Fibroblast of upper back skin (primary cell): ENCODE measurements at regions not wholly inside any gene's neighbourhood (a gene's known extent, or its start where the extent isn't known, plus 50 kb on each side); places are given as distances from the start of the nearest gene placed in this dataset.

Experiments used
- DNase-seq: peaks from one replicate; pipeline ENCODE4 v3.0.0-alpha.2; 2013

DNA sequence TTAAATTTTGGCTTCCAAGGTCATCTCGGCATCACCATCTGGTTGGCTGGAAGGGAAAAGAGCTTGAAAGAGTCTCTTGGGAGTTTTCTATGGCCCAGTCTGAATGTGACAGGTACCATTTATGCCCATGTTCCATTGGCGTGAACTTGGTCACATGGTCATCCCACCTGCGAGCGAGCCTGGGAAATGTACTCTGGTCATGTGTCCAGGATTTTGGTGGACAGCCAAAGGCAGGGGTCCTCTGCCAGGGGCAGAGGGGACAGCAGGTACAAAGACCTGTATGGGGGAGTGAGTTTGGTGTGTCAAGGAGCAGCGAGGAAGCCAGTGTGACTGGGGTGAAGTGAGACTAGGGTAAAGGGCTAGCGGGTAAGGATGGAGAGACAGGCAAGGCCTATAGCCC lies 112.6 kb downstream of the CDC5L start:
- no peak for DNase-seq

DNA sequence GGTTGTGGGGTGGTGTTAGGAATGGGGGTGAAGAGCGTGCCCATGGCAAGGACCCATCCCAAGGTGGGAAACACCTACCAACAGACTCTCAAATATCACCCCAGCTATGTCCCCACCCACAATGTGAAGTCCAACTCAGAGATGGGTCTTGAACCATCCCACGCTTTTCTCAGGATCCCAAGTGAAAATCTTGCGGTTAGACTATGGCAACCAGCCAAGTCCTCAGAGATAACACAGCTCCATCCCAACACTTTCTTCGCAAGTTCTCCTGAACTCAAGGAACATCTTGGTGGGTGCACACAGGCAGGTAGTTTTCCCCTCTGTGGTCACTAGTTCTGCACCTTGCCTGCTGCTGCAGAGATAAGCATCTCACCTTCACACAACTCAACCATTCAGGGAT lies 116.0 kb downstream of the CDC5L start:
- no peak for DNase-seq

DNA sequence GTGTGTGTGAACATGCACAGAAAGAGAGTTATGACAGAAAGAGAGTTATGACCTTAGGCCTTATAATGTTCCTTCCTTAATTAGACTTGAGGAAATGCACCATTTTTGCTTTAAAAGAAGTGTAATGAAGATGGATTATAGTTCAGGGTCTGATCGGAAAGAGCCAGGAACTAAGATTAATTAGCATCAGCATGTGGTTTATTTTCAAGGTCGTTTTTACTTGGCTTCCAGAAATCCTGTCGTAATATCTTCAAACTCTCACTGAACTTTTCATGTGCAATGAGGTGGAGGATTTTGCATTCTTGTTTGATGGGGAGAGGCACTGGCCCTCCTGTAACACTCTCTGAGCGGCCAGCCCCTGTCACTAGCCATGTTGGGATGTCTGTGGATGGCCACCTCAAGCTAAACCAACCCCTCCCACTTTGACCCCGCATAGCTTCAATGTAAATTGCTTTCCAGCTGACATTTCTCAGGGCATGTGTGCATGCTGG lies 116.8 kb downstream of the CDC5L start:
- DNase-seq, result peak; percentile 37

- DNase-seq, result no peak
Observed at GRCh38 chr6:44505751-44506150, 118.2 kb downstream of the CDC5L start.

- DNase-seq, result no peak
Observed at GRCh38 chr6:44507014-44507413, 119.5 kb downstream of the CDC5L start.

- peak; percentile 79 for DNase-seq
Observed at GRCh38 chr6:44508646-44509045, 121.1 kb downstream of the CDC5L start.

DNA sequence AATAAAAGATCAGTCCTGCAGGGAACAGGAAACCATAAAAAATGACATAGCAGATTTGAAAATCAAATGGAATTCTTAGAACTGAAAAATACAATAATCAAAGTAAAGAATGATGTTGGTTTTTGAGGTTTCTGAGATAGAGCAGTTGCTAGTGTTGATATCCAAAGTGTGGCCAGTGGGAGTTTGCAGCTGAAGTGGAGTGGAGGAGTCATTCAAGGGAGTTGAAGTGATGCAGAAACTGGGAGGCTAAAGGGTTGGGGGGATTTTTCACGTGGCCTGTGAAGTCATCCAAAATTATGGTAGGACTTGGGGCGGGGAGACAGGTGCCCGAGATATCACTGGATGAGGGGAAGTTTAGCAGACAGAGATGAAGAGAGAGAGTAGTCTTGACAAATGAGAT lies 123.6 kb downstream of the CDC5L start:
- no peak for DNase-seq

GRCh38 chr6:44512868-44513741 lies 125.6 kb downstream of the CDC5L start:
- DNase-seq, result peak; percentile 48

DNA sequence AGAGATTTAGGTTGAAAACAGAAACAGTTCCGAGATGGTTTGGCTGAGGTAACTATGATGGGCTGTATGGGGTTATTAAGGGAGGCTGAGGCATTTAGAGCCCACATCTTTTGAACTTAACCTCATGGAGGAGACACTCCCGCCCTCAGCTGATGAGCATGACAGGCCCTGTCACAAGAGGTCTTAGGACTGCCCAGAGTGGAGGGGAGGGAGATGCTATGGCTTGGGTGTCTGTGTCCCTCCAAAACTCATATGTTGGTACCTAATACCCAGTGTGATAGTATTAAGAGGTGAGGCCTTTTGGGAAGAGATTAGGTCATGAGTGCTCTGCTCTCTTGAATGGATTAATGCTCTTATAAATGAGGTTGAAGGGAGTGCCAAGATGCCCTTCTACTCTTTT lies 126.6 kb downstream of the CDC5L start:
- no peak for DNase-seq

DNA sequence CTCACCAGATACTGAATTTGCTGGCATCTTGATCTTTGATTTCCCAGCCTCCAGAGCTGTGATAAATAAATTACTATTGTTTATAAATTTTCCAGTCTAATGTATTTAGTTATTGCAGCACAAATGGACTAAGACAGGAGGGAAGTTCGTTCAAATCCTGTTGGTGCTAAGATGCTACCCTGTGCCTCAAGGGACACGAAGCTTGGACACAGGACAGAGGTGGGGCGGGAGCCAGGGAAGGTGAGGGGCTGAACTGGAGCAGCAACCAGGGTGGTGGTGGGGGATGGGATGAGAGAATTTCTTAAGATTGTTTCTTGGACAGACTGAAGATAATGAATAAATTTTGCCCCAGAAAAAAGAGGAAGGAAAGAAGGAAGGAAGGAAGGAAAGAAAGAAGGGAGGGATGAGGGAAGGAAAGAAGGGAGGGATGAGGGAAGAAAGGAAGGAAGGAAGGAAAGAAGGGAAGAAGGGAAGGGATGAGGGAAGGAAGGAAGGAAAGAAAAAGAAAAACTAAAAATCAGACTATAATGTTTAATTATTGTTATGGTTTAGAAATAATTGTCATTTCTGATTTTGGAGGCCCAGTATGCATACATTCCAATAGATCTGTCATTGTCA lies 127.2 kb downstream of the CDC5L start:
- DNase-seq, result no peak

DNA sequence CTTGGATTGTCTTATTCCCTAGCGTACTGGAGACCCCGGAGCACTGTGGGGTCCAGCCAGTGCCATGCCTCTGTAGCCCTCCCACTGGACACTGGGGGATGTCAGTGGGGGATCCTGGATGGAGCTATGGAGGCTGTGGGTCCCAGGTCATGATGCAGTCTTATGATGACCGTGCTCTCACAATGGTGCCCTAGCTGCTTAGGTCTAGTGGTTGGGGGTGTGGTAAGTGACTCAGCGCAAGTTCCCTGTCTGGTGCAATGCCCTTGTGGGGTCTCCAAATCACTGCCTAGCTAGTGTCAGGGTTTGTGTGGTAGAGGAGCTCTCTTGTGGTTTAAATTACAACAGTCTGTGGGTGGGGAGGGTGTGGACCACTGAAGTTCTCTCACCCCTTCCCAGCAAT lies 135.4 kb downstream of the CDC5L start:
- DNase-seq, result no peak

GRCh38 chr6:44524476-44525227 lies 137.1 kb downstream of the CDC5L start:
- DNase-seq, result peak; percentile 35

DNA sequence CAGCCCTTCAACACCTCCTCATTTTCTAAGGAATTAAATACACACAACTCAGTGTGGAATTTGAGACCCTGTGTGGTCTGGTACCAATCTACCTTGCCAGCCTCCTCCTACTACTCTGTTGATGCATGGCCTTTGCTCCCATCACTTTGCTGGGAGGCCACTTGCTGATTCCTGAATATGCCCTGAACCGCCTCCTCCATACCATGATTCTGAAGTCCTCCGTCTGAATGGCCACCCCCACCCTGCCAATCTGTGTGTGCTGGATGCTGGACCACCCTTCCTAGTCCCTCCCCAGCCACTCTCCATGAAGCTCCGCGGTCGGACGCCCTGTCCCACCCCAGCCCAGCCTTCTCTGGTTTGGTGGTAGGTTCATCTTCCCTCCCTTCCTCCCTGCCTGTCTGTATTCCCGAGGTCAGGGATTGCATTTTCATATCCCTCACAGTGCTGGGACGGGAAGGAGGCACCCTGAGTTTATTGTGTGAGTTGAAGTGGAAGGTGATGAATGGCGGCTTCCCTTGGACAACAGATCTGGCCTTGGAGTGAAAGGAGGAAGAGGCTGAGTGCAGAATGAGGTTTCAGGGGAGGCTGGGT lies 138.3 kb downstream of the CDC5L start:
- DNase-seq, result no peak

DNA sequence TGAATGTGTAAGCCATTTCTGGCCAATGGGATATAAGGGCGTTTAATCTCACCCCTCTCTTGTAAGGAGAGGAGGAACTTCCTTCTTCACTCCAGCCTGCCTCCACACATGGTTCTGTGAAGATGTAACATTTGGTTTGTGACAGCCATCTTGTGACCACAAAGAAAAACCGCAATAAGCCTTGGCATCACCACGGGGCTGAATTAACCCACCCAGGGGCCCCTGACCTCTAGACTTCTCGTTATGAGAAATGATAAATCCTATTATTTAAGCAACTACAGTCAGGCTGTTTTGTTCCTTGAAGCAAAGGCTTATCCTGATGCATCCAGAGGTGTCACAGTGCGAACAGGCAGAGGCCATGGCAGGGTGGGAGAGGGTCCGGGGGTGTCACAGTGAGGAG lies 139.7 kb downstream of the CDC5L start:
- peak; percentile 38 for DNase-seq

- no peak for DNase-seq
Observed at GRCh38 chr6:44527583-44528369, 140.3 kb downstream of the CDC5L start.

GRCh38 chr6:44528370-44528644 lies 140.8 kb downstream of the CDC5L start:
- DNase-seq, result no peak

GRCh38 chr6:44528716-44529115 lies 141.2 kb downstream of the CDC5L start:
- DNase-seq, result no peak

DNA sequence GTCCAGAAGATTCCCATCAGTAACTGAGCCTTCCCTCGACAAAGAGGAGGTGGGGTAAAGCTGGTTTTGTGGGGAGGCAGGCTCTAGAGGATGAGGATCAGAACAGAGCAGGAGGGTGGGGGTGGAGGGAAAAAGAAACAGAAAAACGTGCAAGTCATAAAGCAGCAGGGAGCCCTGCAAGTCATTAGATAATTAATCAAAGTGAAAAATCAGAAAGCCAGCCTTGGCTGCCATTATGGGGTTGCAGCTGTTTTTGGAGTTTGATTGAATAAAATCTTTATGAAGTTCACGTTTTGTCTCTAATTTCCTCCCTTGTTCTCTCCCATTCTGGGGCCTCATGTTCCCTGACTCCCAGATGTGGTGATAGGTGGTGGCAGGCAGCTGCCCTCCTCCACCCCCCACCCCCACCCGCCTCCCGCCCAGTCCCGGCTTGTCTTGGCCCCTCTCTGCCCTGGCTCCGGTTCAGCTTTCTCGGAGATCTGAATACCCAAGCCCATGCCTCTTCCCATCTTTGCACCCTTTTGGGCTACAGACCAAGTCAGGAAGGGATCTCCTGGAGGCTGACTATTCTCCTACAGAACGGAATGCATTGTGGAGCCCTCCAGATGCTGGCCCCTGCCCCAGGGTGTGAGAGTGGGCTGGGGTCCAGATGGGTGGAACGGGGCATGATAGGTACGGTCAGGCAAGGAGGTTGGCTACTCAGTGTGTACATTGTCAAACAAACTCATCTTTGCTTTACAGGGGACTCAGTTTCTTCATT lies 141.8 kb downstream of the CDC5L start:
- no peak for DNase-seq

GRCh38 chr6:44530209-44530909 lies 142.9 kb downstream of the CDC5L start:
- no peak for DNase-seq

DNA sequence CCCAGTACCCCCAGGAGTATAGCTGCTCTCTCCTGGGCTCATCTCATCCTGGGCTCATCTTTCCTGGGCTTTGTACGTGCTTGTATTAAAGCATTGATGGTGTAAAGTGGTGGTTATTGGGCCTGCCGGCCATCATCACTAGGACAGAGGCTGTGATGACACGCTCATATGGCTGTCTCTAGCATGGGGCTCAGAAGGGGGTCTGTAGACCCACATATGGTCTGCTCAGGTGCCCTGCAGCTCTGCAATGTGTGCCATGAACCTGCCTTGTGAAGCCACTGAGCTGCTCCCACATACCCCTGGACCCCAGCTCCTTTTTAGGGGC lies 143.4 kb downstream of the CDC5L start:
- no peak for DNase-seq

GRCh38 chr6:44531442-44532015 lies 144.0 kb downstream of the CDC5L start:
- DNase-seq, result no peak
